Eye (tissue), 1 donor: ENCODE measurements at regions not wholly inside any gene's neighbourhood (a gene's known extent, or its start where the extent isn't known, plus 50 kb on each side); places are given as distances from the start of the nearest gene placed in this dataset.
A peak's percentile ranks its signal among the peaks of the same experiment; 100 is the strongest.

ENCODE experiments used
- DNase-seq: peaks from one replicate; pipeline ENCODE4 v3.0.0-alpha.2; 2015

DNA sequence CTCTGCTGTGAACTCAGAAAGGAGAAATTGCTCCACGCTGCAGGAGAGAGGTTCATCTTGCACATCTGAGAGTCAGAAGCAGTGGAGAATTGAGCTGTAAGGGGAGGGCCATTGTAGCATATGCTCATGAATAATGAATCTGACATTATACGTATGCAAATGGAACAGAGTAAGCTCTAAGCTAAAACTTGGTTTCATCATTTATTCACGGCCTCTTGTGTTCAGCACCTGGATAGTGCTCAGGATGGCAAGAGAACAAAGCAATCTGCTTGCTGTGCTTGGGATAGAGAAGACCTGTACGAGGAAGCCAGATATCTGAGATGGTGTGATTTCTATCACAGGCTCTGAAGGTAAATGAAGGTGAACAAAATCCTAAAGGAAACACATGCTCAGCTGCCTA is 87.9 kb upstream of the GCFC2 start:
- DNase-seq, result no peak

DNA sequence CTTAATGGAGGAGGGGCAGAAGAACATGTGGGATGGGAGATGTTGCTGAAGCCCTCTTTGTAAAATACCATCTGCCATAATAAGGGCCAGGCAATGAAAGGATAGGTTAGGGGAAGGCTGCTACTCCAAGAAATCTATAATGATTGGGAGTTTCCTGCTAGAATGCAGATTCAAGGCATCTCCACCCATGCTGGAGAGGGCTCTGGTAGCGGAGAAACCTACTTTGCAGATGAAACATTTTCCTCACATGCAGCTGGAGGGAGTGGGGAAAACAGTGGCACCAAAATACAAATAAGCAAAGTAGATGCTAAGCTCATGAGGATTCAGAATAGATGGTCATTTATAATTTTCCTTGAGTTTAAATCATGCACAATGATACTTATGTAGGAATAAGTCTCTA is 82.3 kb upstream of the GCFC2 start:
- DNase-seq, result no peak

DNA sequence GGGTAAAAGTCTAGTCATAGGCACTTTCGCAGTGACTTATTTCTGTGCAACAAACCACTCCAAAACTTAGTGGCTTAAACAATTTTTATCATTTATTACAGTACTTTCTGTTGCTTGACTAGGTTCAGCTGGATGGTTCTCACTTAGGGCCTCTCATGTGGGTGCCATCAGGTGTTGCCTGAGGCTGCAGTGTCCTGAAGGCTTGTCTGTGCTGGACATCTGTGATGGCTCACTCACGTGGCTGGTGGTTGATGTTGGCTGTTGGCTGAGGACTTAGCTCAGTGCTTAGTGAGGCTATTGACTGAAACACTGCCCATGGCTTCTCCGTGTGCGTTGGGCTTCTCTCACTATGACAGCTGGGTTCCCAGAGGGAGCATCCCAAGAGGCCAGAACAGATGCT is 81.4 kb upstream of the GCFC2 start:
- DNase-seq, result no peak

DNA sequence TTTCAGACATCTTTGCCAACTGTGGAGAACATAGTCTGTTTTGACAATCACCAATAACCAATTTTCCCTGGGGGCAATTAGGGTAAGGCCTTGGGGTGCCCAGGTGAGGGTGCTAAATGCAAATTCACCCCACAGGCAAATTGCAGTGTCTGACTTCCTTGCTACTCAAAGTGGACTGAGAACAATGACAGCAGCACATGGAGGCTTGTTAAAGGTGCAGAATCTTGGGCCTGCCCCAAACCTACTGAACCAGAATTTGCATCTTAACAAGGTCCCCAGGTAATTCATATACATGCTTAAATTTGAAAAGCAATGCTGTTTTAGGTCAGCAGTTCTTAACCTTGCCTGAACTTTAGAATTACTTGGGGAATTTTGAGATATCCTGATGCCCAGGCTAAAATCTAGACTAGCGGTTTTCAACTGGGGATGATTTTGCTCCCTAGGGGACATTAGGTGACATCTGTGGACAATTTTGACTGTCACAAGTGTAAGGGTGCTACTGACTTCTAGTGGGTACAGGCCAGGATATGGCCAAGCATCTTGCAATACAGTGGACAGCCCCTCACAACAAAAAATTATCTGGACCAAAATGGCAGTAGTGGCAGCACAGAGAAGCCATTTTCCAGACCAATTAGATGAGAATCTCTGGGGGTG is 80.2 kb upstream of the GCFC2 start:
- no peak for DNase-seq

DNA sequence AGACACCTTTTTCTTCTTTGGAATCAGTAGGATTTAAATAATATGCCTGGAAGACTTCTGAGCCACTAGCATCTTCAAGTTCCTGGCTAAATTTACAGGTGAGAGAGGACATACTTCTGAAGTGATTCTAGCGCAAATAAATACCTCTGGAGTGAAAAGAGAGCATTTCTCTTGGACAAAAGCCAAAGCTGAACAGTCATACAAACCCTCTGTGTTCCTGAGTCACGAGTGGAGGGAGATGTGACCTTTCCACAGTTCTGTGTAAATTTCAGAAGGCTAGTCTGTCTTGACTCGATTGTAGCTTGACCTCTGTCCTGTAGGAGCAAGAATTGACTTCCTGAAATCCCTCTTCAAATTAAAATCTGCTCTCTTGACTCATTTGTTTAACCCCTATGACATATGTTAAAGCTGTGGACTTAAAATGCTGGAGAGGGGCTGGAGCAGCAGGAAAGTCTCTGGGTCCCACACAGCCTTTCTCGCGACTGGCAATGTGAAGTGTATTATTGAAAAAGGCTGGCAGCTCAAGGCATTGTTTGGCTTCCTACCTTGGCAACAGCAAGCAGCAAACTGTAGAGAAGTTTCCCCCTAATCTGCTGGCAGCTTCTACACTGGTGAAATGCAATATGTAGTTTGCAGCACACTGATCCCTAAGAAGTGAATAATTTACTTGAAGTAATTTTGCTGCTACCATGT is 79.6 kb upstream of the GCFC2 start:
- no peak for DNase-seq

DNA sequence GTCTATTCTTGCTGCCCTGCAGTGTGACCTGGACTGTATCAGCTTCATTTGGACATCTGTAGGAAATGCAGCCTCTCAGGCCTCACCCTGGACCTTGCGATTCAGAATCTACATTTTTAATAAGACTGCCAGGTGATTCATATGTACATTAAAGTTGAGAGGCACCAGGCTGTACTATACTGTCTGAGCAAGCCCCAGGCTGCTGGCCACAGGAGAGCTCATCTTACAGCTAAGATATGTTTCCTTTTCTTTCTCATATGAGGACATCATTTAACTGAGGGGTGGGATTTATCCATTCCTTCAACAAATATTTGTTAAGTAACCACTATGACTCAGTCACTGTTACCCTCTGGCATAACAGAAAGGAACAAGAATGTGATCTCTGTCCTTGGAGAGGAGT is 78.2 kb upstream of the GCFC2 start:
- no peak for DNase-seq

DNA sequence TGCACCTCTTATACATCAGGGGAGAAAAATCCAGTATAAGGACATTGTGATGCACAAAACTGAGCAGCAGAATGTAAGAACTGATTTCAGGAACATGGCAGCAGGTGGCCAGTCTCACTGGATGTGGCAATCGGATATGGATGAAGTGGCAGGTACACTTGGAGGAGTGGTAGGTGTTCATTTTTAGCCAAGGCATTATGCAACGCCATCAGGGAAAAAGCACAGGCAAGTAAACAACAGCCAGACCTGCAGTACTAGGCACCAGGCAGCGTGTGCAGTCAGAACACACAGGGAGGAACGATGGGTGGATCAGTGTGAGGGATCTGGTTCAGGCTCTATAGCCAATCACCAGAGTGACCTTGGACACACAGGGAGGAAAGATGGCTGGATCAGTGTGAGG is 77.4 kb upstream of the GCFC2 start:
- DNase-seq, result no peak

DNA sequence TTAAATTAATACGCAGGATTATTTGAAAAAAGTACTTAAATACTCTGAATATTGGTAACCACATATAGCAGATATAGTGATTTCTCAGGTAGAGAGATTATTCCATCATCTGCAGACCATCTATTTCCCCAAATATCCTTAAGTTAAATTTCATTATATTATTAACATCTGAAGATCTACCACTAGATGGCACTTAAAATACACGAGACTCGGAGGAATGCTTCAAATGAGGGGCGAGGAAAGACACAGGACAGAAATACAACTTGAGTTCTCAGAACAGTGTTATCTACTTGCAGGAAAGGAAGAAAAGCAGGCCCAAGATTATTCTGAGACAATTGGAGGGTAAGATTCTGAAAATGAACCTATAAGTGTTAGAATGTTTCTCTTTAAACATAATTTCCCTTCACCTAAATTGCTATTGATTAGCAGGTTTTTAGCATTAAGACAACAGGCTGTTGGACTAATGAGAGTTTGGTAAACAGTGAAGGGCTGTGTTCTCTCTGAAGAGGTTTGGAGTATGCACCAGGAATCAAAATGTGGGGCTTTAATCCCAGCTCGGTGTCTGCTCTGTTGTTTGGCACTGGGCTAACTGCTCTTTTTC is 76.9 kb upstream of the GCFC2 start:
- peak; percentile 76 for DNase-seq

DNA sequence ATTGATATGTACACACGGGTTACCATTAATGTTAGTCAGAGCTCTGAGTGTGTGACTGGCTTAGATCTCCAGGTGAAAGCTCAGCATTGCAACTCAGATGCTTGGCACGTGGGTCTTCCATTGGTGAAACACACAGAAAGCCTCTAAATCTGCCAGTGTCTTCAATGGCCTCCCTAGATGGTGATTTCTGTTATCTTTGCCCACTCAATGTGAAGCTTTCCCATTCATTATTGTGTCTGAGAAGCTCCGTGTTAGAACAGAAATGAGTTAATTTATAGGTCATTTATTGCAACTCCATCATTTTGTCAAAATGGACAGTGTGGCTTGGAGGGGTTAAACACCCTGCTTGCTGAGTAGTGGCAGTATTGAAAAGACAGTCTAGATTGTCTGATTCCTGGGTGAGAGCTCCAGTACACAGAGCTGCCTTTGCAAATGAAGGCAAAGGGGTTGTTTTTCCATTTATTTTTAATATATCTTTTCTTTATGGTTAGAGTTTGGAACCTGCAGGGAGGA is 64.7 kb upstream of the GCFC2 start:
- DNase-seq, result no peak

DNA sequence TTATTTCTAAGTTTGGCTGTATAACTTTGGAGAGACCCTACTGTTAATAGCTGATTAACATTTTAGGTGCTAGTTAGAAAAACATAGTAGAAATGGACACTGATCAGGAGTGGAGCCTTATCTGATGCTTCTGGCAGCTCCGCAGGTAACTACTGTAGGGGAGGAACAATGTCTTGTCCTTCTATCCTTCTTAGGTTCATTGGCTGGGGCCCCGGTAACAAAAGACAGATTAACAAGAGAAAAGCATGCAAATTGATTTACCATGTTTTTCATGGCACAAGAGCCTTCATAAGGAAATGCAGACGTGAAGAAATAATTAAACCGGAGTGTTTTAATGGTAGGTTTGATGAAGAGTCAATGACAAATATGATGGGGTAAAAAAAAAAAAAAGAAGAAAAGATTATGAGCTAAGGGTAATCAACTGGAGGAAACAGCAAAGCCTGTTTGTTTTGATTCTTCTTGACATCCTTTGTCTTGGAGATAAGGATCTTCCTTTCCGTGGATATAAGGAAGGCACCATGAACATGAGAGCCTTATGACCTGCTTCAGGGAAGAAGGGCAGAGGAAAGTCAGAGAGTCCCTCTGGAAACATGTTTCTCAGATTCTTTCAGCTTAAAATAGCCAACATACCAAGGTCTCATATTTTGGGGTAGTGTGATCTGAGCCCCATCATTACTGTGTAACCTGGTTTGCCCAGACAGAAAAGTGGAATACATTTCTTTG is 62.4 kb upstream of the GCFC2 start:
- no peak for DNase-seq

DNA sequence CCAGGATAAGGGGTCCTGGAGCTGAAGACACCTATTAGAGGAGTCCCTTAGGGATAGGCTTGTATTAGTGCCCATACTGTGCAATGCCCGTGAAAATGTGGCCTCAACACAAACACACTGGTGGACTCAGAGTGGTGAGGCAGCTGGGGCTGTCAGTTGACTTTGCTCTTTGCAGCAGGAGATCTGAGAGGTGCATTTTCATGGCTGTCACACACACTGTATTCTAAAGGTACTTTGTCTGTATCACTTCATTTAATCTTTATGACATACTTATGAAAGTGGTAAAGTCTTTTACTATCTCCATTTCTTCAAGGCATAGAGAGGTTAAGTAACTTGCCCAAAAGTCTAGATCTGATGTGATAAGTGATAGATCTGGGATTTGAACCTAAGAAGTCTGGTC is 55.1 kb upstream of the GCFC2 start:
- no peak for DNase-seq

DNA sequence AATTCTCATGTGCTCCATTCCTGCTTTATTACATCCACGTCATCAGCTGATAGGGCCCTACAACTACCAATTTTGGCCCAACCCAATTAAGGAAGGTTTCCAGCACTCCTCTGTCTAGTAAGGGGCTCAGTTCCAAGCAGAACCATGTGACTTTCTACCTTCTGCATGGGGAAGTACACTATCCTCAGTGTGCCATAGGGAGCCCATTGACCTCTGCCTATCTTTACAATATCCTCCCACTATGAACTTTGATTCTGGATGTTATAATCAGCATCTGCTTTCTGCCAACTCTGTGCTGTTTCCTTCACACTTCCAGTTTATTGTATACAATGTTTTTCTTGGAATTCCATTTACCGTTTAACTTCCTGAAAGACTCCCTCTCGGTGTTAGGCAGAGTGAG is 53.9 kb upstream of the GCFC2 start:
- DNase-seq, result no peak
